ENCODE measurements at regions not wholly inside any gene's neighbourhood (a gene's known extent, or its start where the extent isn't known, plus 50 kb on each side); places are given as distances from the start of the nearest gene placed in this dataset.

- ChIA-PET POLR2A (no interaction called here), CTCF (no interaction called here)
- H3K4me1 ChIP-seq (ENCODE audit: control insufficient read depth in 2 of 2, insufficient read depth in 2 of 2, low read length in 2 of 2): no peaks in the 10 kb centered on the region
- no peak overlapping the region for H3K4me3 Mint-ChIP-seq
- H3K27me3 ChIP-seq (ENCODE audit: control insufficient read depth in 2 of 2, insufficient read depth in 2 of 2, low read length in 2 of 2): no peaks in the 10 kb centered on the region
- H3K27me3 Mint-ChIP-seq: peaks cover 3 to 20% (median 14%) of the 10 kb centered on the region in 5 donors
- H3K9me3 Mint-ChIP-seq: no peaks in the 10 kb centered on the region
- H3K36me3 ChIP-seq (ENCODE audit: control insufficient read depth in 2 of 3, insufficient read depth in 3 of 3, low read length in 3 of 3): no peaks in the 10 kb centered on the region
- H3K27ac Mint-ChIP-seq: no peak overlapping the region
- ATAC-seq: no peak
- no peak for DNase-seq
- no peak overlapping the region for H3K27ac ChIP-seq (ENCODE audit: low read depth, low read length)
- no peak overlapping the region for H3K4me3 ChIP-seq (ENCODE audit: low read length)
- no peaks in the 10 kb centered on the region for H3K4me1 Mint-ChIP-seq
- H3K36me3 Mint-ChIP-seq: no peaks in the 10 kb centered on the region
- intact Hi-C loops (cut with micrococcal nuclease): loop anchor here in 1 of 2 donors (10.0 kb wide), 1 partner anchor 740 kb away; no protein-coding TSS in a partner anchor
- H3K9me3 ChIP-seq (ENCODE audit: control insufficient read depth in 2 of 3, low read length in 3 of 3): no peaks in the 10 kb centered on the region
Measured at GRCh38 chr3:110795163-110795562, 276.5 kb upstream of the NECTIN3 start.

GRCh38 chr3:110799271-110799670 lies 272.3 kb upstream of the NECTIN3 start:
- H3K4me1 Mint-ChIP-seq: no peaks in the 10 kb centered on the region
- Histone ChIP-seq H3K4me1 (ENCODE audit: control insufficient read depth in 2 of 2, insufficient read depth in 2 of 2, low read length in 2 of 2) (no peaks in the 10 kb centered on the region), H3K4me3 (ENCODE audit: low read length) (no peak overlapping the region), H3K27me3 (ENCODE audit: control insufficient read depth in 2 of 2, insufficient read depth in 2 of 2, low read length in 2 of 2) (no peaks in the 10 kb centered on the region), H3K36me3 (ENCODE audit: control insufficient read depth in 2 of 3, insufficient read depth in 3 of 3, low read length in 3 of 3) (no peaks in the 10 kb centered on the region), H3K9me3 (ENCODE audit: control insufficient read depth in 2 of 3, low read length in 3 of 3) (no peaks in the 10 kb centered on the region), H3K27ac (ENCODE audit: low read depth, low read length) (no peak overlapping the region)
- no peak overlapping the region for H3K4me3 Mint-ChIP-seq
- intact Hi-C loops (cut with micrococcal nuclease): loop anchor here in 1 of 2 donors (10.0 kb wide), 1 partner anchor 736 kb away; no protein-coding TSS in a partner anchor
- CTCF ChIA-PET: interaction anchor here (0.6 kb wide), 1 partner anchor 1750 kb away, joined by 3 read pairs; no protein-coding TSS in a partner anchor
- H3K27ac Mint-ChIP-seq: no peak overlapping the region
- DNase-seq (no peak), ATAC-seq (no peak)
- peaks cover 0 to 10% (median 5%) of the 10 kb centered on the region in 5 donors for H3K27me3 Mint-ChIP-seq
- POLR2A ChIA-PET: no interaction called here
- no peaks in the 10 kb centered on the region for H3K9me3 Mint-ChIP-seq
- no peaks in the 10 kb centered on the region for H3K36me3 Mint-ChIP-seq

GRCh38 chr3:110804856-110805255 lies 266.8 kb upstream of the NECTIN3 start:
- Mint-ChIP-seq H3K9me3 (peaks cover 0 to 2% (median 0%) of the 10 kb centered on the region in 11 donors), H3K36me3 (no peaks in the 10 kb centered on the region), H3K27ac (no peak overlapping the region), H3K27me3 (peaks cover 0 to 8% (median 4%) of the 10 kb centered on the region in 5 donors), H3K4me1 (no peaks in the 10 kb centered on the region), H3K4me3 (no peak overlapping the region)
- intact Hi-C loops (cut with micrococcal nuclease): no loop called here
- DNase-seq (no peak), ATAC-seq (no peak)
- ChIA-PET POLR2A (no interaction called here), CTCF (no interaction called here)
- no peaks in the 10 kb centered on the region for H3K27me3 ChIP-seq (ENCODE audit: control insufficient read depth in 2 of 2, insufficient read depth in 2 of 2, low read length in 2 of 2)
- H3K36me3 ChIP-seq (ENCODE audit: control insufficient read depth in 2 of 3, insufficient read depth in 3 of 3, low read length in 3 of 3): no peaks in the 10 kb centered on the region
- H3K4me1 ChIP-seq (ENCODE audit: control insufficient read depth in 2 of 2, insufficient read depth in 2 of 2, low read length in 2 of 2): no peaks in the 10 kb centered on the region
- H3K9me3 ChIP-seq (ENCODE audit: control insufficient read depth in 2 of 3, low read length in 3 of 3): no peaks in the 10 kb centered on the region
- H3K27ac ChIP-seq (ENCODE audit: low read depth, low read length): no peak overlapping the region
- H3K4me3 ChIP-seq (ENCODE audit: low read length): no peak overlapping the region

GRCh38 chr3:110806924-110807323 lies 264.7 kb upstream of the NECTIN3 start:
- H3K4me3 ChIP-seq (ENCODE audit: low read length): no peak overlapping the region
- Mint-ChIP-seq H3K36me3 (no peaks in the 10 kb centered on the region), H3K27me3 (peaks cover 1 to 15% (median 10%) of the 10 kb centered on the region in 5 donors), H3K9me3 (peaks cover 0 to 2% (median 0%) of the 10 kb centered on the region in 11 donors), H3K27ac (no peak overlapping the region), H3K4me1 (no peaks in the 10 kb centered on the region), H3K4me3 (no peak overlapping the region)
- no peaks in the 10 kb centered on the region for H3K27me3 ChIP-seq (ENCODE audit: control insufficient read depth in 2 of 2, insufficient read depth in 2 of 2, low read length in 2 of 2)
- intact Hi-C loops (cut with micrococcal nuclease): no loop called here
- H3K9me3 ChIP-seq (ENCODE audit: control insufficient read depth in 2 of 3, low read length in 3 of 3): no peaks in the 10 kb centered on the region
- no peaks in the 10 kb centered on the region for H3K36me3 ChIP-seq (ENCODE audit: control insufficient read depth in 2 of 3, insufficient read depth in 3 of 3, low read length in 3 of 3)
- no peak overlapping the region for H3K27ac ChIP-seq (ENCODE audit: low read depth, low read length)
- H3K4me1 ChIP-seq (ENCODE audit: control insufficient read depth in 2 of 2, insufficient read depth in 2 of 2, low read length in 2 of 2): no peaks in the 10 kb centered on the region
- DNase-seq: no peak
- CTCF ChIA-PET: no interaction called here
- no peak for ATAC-seq
- POLR2A ChIA-PET: no interaction called here

GRCh38 chr3:110808630-110809029 lies 263.0 kb upstream of the NECTIN3 start:
- no peaks in the 10 kb centered on the region for H3K36me3 ChIP-seq (ENCODE audit: control insufficient read depth in 2 of 3, insufficient read depth in 3 of 3, low read length in 3 of 3)
- no peaks in the 10 kb centered on the region for H3K9me3 ChIP-seq (ENCODE audit: control insufficient read depth in 2 of 3, low read length in 3 of 3)
- Mint-ChIP-seq H3K27me3 (peaks cover 9 to 22% (median 12%) of the 10 kb centered on the region in 5 donors), H3K4me1 (no peaks in the 10 kb centered on the region), H3K27ac (no peak overlapping the region), H3K4me3 (no peak overlapping the region), H3K9me3 (peaks cover 0 to 2% (median 0%) of the 10 kb centered on the region in 11 donors), H3K36me3 (no peaks in the 10 kb centered on the region)
- H3K27me3 ChIP-seq (ENCODE audit: control insufficient read depth in 2 of 2, insufficient read depth in 2 of 2, low read length in 2 of 2): no peaks in the 10 kb centered on the region
- no peaks in the 10 kb centered on the region for H3K4me1 ChIP-seq (ENCODE audit: control insufficient read depth in 2 of 2, insufficient read depth in 2 of 2, low read length in 2 of 2)
- CTCF ChIA-PET: no interaction called here
- intact Hi-C loops (cut with micrococcal nuclease): no loop called here
- H3K27ac ChIP-seq (ENCODE audit: low read depth, low read length): no peak overlapping the region
- ATAC-seq: no peak
- DNase-seq: no peak
- POLR2A ChIA-PET: no interaction called here
- H3K4me3 ChIP-seq (ENCODE audit: low read length): no peak overlapping the region

GRCh38 chr3:110810356-110810755 lies 261.3 kb upstream of the NECTIN3 start:
- H3K4me1 ChIP-seq (ENCODE audit: control insufficient read depth in 2 of 2, insufficient read depth in 2 of 2, low read length in 2 of 2): peaks cover 0 to 5% of the 10 kb centered on the region in 2 donors
- intact Hi-C loops (cut with micrococcal nuclease): no loop called here
- Mint-ChIP-seq H3K9me3 (peaks cover 0 to 2% (median 0%) of the 10 kb centered on the region in 11 donors), H3K27ac (no peak overlapping the region), H3K36me3 (no peaks in the 10 kb centered on the region), H3K27me3 (peaks cover 9 to 28% (median 17%) of the 10 kb centered on the region in 5 donors), H3K4me3 (no peak overlapping the region), H3K4me1 (peaks cover 0 to 10% (median 0%) of the 10 kb centered on the region in 7 donors)
- ATAC-seq (no peak), DNase-seq (no peak)
- no peak overlapping the region for H3K4me3 ChIP-seq (ENCODE audit: low read length)
- H3K9me3 ChIP-seq (ENCODE audit: control insufficient read depth in 2 of 3, low read length in 3 of 3): no peaks in the 10 kb centered on the region
- POLR2A ChIA-PET: no interaction called here
- CTCF ChIA-PET: interaction anchor here (0.6 kb wide), 1 partner anchor 1064 kb away, joined by 4 read pairs; no protein-coding TSS in a partner anchor
- H3K27ac ChIP-seq (ENCODE audit: low read depth, low read length): no peak overlapping the region
- no peaks in the 10 kb centered on the region for H3K36me3 ChIP-seq (ENCODE audit: control insufficient read depth in 2 of 3, insufficient read depth in 3 of 3, low read length in 3 of 3)
- no peaks in the 10 kb centered on the region for H3K27me3 ChIP-seq (ENCODE audit: control insufficient read depth in 2 of 2, insufficient read depth in 2 of 2, low read length in 2 of 2)

GRCh38 chr3:110811050-110811449 lies 260.6 kb upstream of the NECTIN3 start:
- no peak for ATAC-seq
- DNase-seq: no peak
- H3K4me3 Mint-ChIP-seq: no peak overlapping the region
- H3K27ac Mint-ChIP-seq: no peak overlapping the region
- Histone ChIP-seq H3K4me3 (ENCODE audit: low read length) (no peak overlapping the region), H3K27ac (ENCODE audit: low read depth, low read length) (no peak overlapping the region), H3K9me3 (ENCODE audit: control insufficient read depth in 2 of 3, low read length in 3 of 3) (no peaks in the 10 kb centered on the region), H3K36me3 (ENCODE audit: control insufficient read depth in 2 of 3, insufficient read depth in 3 of 3, low read length in 3 of 3) (no peaks in the 10 kb centered on the region), H3K27me3 (ENCODE audit: control insufficient read depth in 2 of 2, insufficient read depth in 2 of 2, low read length in 2 of 2) (no peaks in the 10 kb centered on the region), H3K4me1 (ENCODE audit: control insufficient read depth in 2 of 2, insufficient read depth in 2 of 2, low read length in 2 of 2) (peaks cover 0 to 5% of the 10 kb centered on the region in 2 donors)
- ChIA-PET CTCF (interaction anchor here (0.6 kb wide), 1 partner anchor 1064 kb away, joined by 4 read pairs; no protein-coding TSS in a partner anchor), POLR2A (no interaction called here)
- H3K27me3 Mint-ChIP-seq: peaks cover 9 to 25% (median 17%) of the 10 kb centered on the region in 5 donors
- no peaks in the 10 kb centered on the region for H3K36me3 Mint-ChIP-seq
- peaks cover 0 to 10% (median 0%) of the 10 kb centered on the region in 7 donors for H3K4me1 Mint-ChIP-seq
- intact Hi-C loops (cut with micrococcal nuclease): no loop called here
- peaks cover 0 to 1% (median 0%) of the 10 kb centered on the region in 11 donors for H3K9me3 Mint-ChIP-seq

All from naive thymus-derived CD4-positive, alpha-beta T cell (primary cell).